K562 (cell line): ENCODE measurements at regions not wholly inside any gene's neighbourhood (a gene's known extent, or its start where the extent isn't known, plus 50 kb on each side); places are given as distances from the start of the nearest gene placed in this dataset.

Experiments used
- EP300 ChIP-seq: IDR thresholded peaks from 2 replicates; pipeline ENCODE4 v1.6.1; 2012; ENCODE audit warnings: low read length, improper control_type of control experiment
- NR2C1 ChIP-seq, 2 experiments: fragments of 450-650 bp; IDR thresholded peaks; 2 replicates each; pipeline ENCODE4 v1.6.1; 2017; ENCODE audit warnings: mild to moderate bottlenecking in 2 of 2, antibody characterized with exemption in 1 of 2, inconsistent platforms in 1 of 2, missing compliant biosample characterization in 1 of 2, missing genetic modification characterization in 1 of 2
- OTX1 ChIP-seq: fragments of 450-650 bp; formaldehyde crosslinking; IDR thresholded peaks from 2 replicates; pipeline ENCODE4 v1.4.0; 2022; ENCODE audit warnings: mild to moderate bottlenecking
- TF ChIP-seq, protein P1 (sequence below): sonication (generic); formaldehyde crosslinking; IDR thresholded peaks from 2 replicates; pipeline ENCODE4 v1.8.1; 2023; ENCODE audit warnings: mild to moderate bottlenecking, missing genetic modification reagents

- TF ChIP-seq OTX1 (no peak), NR2C1 (IDR thresholded peaks at IDR 0.05) (no peak), NR2C1 (tag; IDR thresholded peaks at IDR 0.05) (no peak), EP300 (no peak)
- TF ChIP-seq, protein P1, sequence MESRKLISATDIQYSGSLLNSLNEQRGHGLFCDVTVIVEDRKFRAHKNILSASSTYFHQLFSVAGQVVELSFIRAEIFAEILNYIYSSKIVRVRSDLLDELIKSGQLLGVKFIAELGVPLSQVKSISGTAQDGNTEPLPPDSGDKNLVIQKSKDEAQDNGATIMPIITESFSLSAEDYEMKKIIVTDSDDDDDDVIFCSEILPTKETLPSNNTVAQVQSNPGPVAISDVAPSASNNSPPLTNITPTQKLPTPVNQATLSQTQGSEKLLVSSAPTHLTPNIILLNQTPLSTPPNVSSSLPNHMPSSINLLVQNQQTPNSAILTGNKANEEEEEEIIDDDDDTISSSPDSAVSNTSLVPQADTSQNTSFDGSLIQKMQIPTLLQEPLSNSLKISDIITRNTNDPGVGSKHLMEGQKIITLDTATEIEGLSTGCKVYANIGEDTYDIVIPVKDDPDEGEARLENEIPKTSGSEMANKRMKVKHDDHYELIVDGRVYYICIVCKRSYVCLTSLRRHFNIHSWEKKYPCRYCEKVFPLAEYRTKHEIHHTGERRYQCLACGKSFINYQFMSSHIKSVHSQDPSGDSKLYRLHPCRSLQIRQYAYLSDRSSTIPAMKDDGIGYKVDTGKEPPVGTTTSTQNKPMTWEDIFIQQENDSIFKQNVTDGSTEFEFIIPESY (CRISPR knock-in tag): no peak
Measured at GRCh38 chr15:92770641-92771040, 115.1 kb upstream of the FAM174B start.
